Loucy (cell line): ENCODE measurements at regions not wholly inside any gene's neighbourhood (a gene's known extent, or its start where the extent isn't known, plus 50 kb on each side); places are given as distances from the start of the nearest gene placed in this dataset.
"Not testable (repeated sequence)": the region's sequence is repeated elsewhere in the genome, so short reads cannot be mapped to it uniquely, and the experiment has no call there.

Experiments used
- H2AFZ ChIP-seq: fragments of 200-600 bp; sonication (generic); 2 replicates; pipeline ENCODE4 v1.6.0; 2016; ENCODE audit warnings: antibody characterized with exemption, mild to moderate bottlenecking, low read length, moderate library complexity
- H3F3A ChIP-seq: fragments of 200-600 bp; 2 replicates; pipeline ENCODE4 v1.6.0; 2016; ENCODE audit warnings: antibody characterized with exemption, low read depth, mild to moderate bottlenecking
- H3K27me3 ChIP-seq: fragments of 200-600 bp; sonication (generic); 2 replicates; pipeline ENCODE4 v1.6.1; 2014; ENCODE audit warnings: low read length, mild to moderate bottlenecking; ENCODE audit not compliant: insufficient read depth, poor library complexity, severe bottlenecking
- H3K36me3 ChIP-seq: fragments of 200-600 bp; sonication (generic); 2 replicates; pipeline ENCODE4 v1.6.1; 2016; ENCODE audit warnings: low read length; ENCODE audit not compliant: insufficient read depth
- H3K4me1 ChIP-seq: fragments of 200-600 bp; sonication (generic); 2 replicates; pipeline ENCODE4 v1.5.1; 2014; ENCODE audit warnings: low read length, mild to moderate bottlenecking; ENCODE audit not compliant: insufficient read depth, poor library complexity, severe bottlenecking
- H3K4me2 ChIP-seq: fragments of 200-600 bp; sonication (generic); 2 replicates; pipeline ENCODE4 v1.6.0; 2014; ENCODE audit warnings: antibody characterized with exemption, low read length, low read depth, mild to moderate bottlenecking; ENCODE audit not compliant: poor library complexity, severe bottlenecking
- H3K4me3 ChIP-seq: fragments of 200-600 bp; sonication (generic); 2 replicates; pipeline ENCODE4 v1.5.1; 2014; ENCODE audit warnings: low read length, mild to moderate bottlenecking, mixed read lengths; ENCODE audit not compliant: poor library complexity, severe bottlenecking
- H3K79me2 ChIP-seq: fragments of 200-600 bp; sonication (generic); 2 replicates; pipeline ENCODE4 v1.6.1; 2014; ENCODE audit warnings: low read length; ENCODE audit not compliant: insufficient read depth
- H3K9ac ChIP-seq: fragments of 200-600 bp; sonication (generic); 2 replicates; pipeline ENCODE4 v1.6.0; 2014; ENCODE audit warnings: mild to moderate bottlenecking, low read depth, low read length, moderate library complexity; ENCODE audit not compliant: poor library complexity, severe bottlenecking
- H3K9me2 ChIP-seq: fragments of 200-600 bp; sonication (generic); replicated peaks from 2 replicates; pipeline ENCODE4 v1.6.1; 2016; ENCODE audit warnings: low read depth, low read length, mixed read lengths
- H3K9me3 ChIP-seq: fragments of 200-600 bp; sonication (generic); 2 replicates; pipeline ENCODE4 v1.6.1; 2014; ENCODE audit warnings: mild to moderate bottlenecking, antibody characterized with exemption, low read length, low read depth; ENCODE audit not compliant: insufficient read depth
- H4K20me1 ChIP-seq: fragments of 200-600 bp; sonication (generic); 2 replicates; pipeline ENCODE4 v1.6.0; 2014; ENCODE audit warnings: antibody characterized with exemption, low read length, mild to moderate bottlenecking; ENCODE audit not compliant: insufficient read depth, poor library complexity, severe bottlenecking
- EZH2phosphoT487 ChIP-seq: fragments of 200-600 bp; IDR thresholded peaks from 2 replicates; pipeline ENCODE4 v1.6.1; 2018; ENCODE audit warnings: antibody characterized with exemption, mild to moderate bottlenecking, moderate library complexity, borderline replicate concordance
- TF ChIP-seq, protein P1 (sequence below): fragments of 200-600 bp; sonication (generic); conservative IDR thresholded peaks from 2 replicates; pipeline ENCODE4 v1.5.1; 2014; ENCODE audit warnings: mild to moderate bottlenecking, antibody characterized with exemption, low read length

DNA sequence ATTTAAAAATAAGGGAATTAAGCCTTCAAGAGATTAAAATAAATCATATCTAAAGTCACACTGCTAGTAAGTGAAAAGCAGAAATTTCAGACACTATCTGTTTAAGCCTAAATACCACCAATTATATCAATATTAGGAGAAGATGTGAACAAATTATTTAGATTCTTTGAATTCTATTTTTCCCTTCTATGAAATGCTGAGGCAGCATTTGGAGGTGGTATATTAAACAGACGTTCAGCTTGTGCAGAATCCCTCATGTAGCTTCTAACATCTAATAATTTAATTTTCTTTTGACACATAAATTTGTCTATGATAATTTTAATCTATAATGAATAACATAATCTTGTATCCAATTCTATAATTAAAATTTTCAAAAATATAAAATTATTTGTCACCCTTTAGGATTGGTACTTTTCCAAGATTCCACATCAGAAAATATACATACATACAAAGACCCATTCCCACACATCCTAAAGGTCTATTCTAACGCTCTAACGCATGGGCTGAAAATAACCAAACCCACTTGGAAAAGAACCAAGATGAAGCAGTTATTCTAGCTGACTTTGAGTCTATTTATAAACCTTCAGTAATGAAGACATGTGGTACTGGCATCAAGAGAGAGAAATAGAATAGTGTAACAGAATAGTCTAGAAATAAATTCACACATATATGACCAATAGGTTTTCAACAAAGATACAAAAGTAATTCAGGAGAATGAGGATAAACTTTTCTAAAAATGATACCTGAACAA lies 751.8 kb downstream of the GALC start:
- TF ChIP-seq, protein P1, sequence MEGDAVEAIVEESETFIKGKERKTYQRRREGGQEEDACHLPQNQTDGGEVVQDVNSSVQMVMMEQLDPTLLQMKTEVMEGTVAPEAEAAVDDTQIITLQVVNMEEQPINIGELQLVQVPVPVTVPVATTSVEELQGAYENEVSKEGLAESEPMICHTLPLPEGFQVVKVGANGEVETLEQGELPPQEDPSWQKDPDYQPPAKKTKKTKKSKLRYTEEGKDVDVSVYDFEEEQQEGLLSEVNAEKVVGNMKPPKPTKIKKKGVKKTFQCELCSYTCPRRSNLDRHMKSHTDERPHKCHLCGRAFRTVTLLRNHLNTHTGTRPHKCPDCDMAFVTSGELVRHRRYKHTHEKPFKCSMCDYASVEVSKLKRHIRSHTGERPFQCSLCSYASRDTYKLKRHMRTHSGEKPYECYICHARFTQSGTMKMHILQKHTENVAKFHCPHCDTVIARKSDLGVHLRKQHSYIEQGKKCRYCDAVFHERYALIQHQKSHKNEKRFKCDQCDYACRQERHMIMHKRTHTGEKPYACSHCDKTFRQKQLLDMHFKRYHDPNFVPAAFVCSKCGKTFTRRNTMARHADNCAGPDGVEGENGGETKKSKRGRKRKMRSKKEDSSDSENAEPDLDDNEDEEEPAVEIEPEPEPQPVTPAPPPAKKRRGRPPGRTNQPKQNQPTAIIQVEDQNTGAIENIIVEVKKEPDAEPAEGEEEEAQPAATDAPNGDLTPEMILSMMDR, result no peak
- TF ChIP-seq EZH2phosphoT487, result no peak
- no peaks in the 10 kb centered on the region for H3K9me2 ChIP-seq
- no peaks in the 10 kb centered on the region for H3K4me1 ChIP-seq
- no peak overlapping the region for H3K4me2 ChIP-seq
- no peak overlapping the region for H2AFZ ChIP-seq
- H4K20me1 ChIP-seq, result no peaks in the 10 kb centered on the region
- no peak overlapping the region for H3K4me3 ChIP-seq
- no peaks in the 10 kb centered on the region for H3K36me3 ChIP-seq
- H3K79me2 ChIP-seq, result no peaks in the 10 kb centered on the region
- no peaks in the 10 kb centered on the region for H3K27me3 ChIP-seq
- H3K9me3 ChIP-seq, result no peaks in the 10 kb centered on the region
- H3F3A ChIP-seq, result no peaks in the 10 kb centered on the region
- no peak overlapping the region for H3K9ac ChIP-seq

GRCh38 chr14:87240319-87240718 lies 752.7 kb downstream of the GALC start:
- not testable (repeated sequence) for H3K4me1 ChIP-seq, H3K27me3 ChIP-seq, H3K79me2 ChIP-seq, H3K9ac ChIP-seq, H3K4me2 ChIP-seq, H3K9me3 ChIP-seq, H3K9me2 ChIP-seq, H3K36me3 ChIP-seq, H3K4me3 ChIP-seq, H2AFZ ChIP-seq, H4K20me1 ChIP-seq, H3F3A ChIP-seq

GRCh38 chr14:87233806-87234384 lies 759.1 kb downstream of the GALC start:
- 0 out of 2 replicates have a peak, but pooled peaks cover 3% of the 10 kb centered on the region for H3K9me3 ChIP-seq
- no peaks in the 10 kb centered on the region for H3F3A ChIP-seq
- no peak overlapping the region for H3K4me3 ChIP-seq
- H3K4me2 ChIP-seq, result no peak overlapping the region
- H3K36me3 ChIP-seq, result no peaks in the 10 kb centered on the region
- TF ChIP-seq, protein P1, result no peak
- no peak for TF ChIP-seq EZH2phosphoT487
- H4K20me1 ChIP-seq, result no peaks in the 10 kb centered on the region
- no peaks in the 10 kb centered on the region for H3K9me2 ChIP-seq
- H3K27me3 ChIP-seq, result no peaks in the 10 kb centered on the region
- no peak overlapping the region for H3K9ac ChIP-seq
- H3K79me2 ChIP-seq, result no peaks in the 10 kb centered on the region
- H2AFZ ChIP-seq, result no peak overlapping the region
- no peaks in the 10 kb centered on the region for H3K4me1 ChIP-seq

DNA sequence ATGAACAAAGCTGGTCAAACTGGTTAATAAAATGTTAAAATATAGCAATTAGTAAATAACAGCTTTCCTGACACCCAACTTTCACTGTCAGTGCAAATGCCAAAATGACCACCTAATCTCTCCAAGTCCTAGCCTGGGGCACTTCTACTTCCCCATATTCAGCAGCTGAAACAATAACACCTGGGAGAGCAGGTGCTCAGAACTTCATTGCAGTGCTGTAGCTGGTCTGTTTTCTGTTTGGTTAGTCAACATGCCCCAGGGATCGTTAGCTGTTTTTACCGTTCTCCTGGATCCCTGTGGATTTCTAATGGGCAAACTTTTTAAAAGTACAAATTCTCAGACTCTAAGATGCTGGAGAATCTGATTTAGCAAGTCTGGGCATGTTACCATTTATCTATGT lies 759.7 kb downstream of the GALC start:
- Histone ChIP-seq H3K4me2 (no peak overlapping the region), H3F3A (no peaks in the 10 kb centered on the region), H3K27me3 (no peaks in the 10 kb centered on the region), H3K9me3 (0 out of 2 replicates have a peak, but pooled peaks cover 3% of the 10 kb centered on the region), H4K20me1 (no peaks in the 10 kb centered on the region), H3K4me3 (no peak overlapping the region), H2AFZ (no peak overlapping the region), H3K79me2 (no peaks in the 10 kb centered on the region), H3K9me2 (no peaks in the 10 kb centered on the region), H3K36me3 (no peaks in the 10 kb centered on the region), H3K4me1 (no peaks in the 10 kb centered on the region), H3K9ac (no peak overlapping the region)
- TF ChIP-seq, protein P1, result no peak
- TF ChIP-seq EZH2phosphoT487, result no peak
